ENCODE measurements at regions not wholly inside any gene's neighbourhood (a gene's known extent, or its start where the extent isn't known, plus 50 kb on each side); places are given as distances from the start of the nearest gene placed in this dataset.

- H3K4me3 ChIP-seq (ENCODE audit: extremely low read depth in 1 of 4, insufficient read depth in 2 of 4, low read depth in 3 of 4, low read length in 4 of 4), result no peak overlapping the region
- WGBS, 2 experiments (ENCODE audit: extremely low coverage in 1 of 2, insufficient coverage in 1 of 2, insufficient read length in 1 of 2, insufficient replicate concordance in 2 of 2, low coverage in 1 of 2, low lambda C conversion rate in 2 of 2, missing lambda C conversion rate in 1 of 2), result 68% methylated on average over 2 of the region's 2 CpGs; no CpG with 5 or more reads in 1 of the 2 experiments
- no peak overlapping the region for H3K4ac ChIP-seq (replicated peaks; ENCODE audit: insufficient read length, low read depth, low read length)
- no peaks in the 10 kb centered on the region for H3K79me2 ChIP-seq (ENCODE audit: control insufficient read depth in 1 of 2, insufficient read depth in 2 of 2, low read length in 2 of 2)
- no peak overlapping the region for H4K5ac ChIP-seq (ENCODE audit: insufficient read length, low read depth, low read length)
- no peak overlapping the region for H3K18ac ChIP-seq (ENCODE audit: extremely low read depth, low read length)
- H2BK15ac ChIP-seq (ENCODE audit: low read length), result no peak overlapping the region
- no peak overlapping the region for H2BK5ac ChIP-seq (ENCODE audit: low read depth, low read length)
- 0 out of 7 replicates have a peak, but pooled peaks cover 0 to 2% (median 0%) of the 10 kb centered on the region in 4 experiments for H3K4me1 ChIP-seq (replicated peaks in 1 of 4; ENCODE audit: control insufficient read depth in 3 of 4, insufficient read depth in 4 of 4, low read length in 3 of 4)
- H3K27me3 ChIP-seq (replicated peaks in 1 of 4; ENCODE audit: control insufficient read depth in 3 of 4, extremely low read depth in 1 of 4, insufficient read depth in 3 of 4, low read length in 3 of 4), result no peaks in the 10 kb centered on the region
- no peaks in the 10 kb centered on the region for H3K9me3 ChIP-seq (ENCODE audit: insufficient read depth in 2 of 2, low read depth in 1 of 2, low read length in 1 of 2)
- no peak overlapping the region for H3K4me2 ChIP-seq (ENCODE audit: insufficient read depth in 1 of 2, low read depth in 2 of 2, low read length in 2 of 2)
- H2BK20ac ChIP-seq (ENCODE audit: low read length), result no peak overlapping the region
- H3K23ac ChIP-seq (ENCODE audit: insufficient read length), result no peak overlapping the region
- no peak for FAIRE-seq
- H2BK12ac ChIP-seq (ENCODE audit: low read depth, low read length), result no peak overlapping the region
- H3K23me2 ChIP-seq (ENCODE audit: low read depth, low read length), result no peaks in the 10 kb centered on the region
- H3K9ac ChIP-seq (replicated peaks in 1 of 4; ENCODE audit: extremely low read depth in 1 of 4, low read depth in 3 of 4, low read length in 3 of 4), result no peak overlapping the region
- POLR2A ChIA-PET (ENCODE audit: partially characterized antibody), result no interaction called here
- H4K91ac ChIP-seq (replicated peaks; ENCODE audit: insufficient read length, low read length), result no peak overlapping the region
- H3K27ac ChIP-seq (ENCODE audit: low read depth, low read length), result no peak overlapping the region
- no peak overlapping the region for H2AFZ ChIP-seq (ENCODE audit: low read length)
- DNase-seq (ENCODE audit: low read depth in 1 of 2, low spot score in 2 of 2), result no peak
- no peak overlapping the region for H3K14ac ChIP-seq (ENCODE audit: insufficient read length)
- H3K36me3 ChIP-seq (ENCODE audit: control insufficient read depth in 2 of 4, insufficient read depth in 4 of 4, low read length in 3 of 4), result no peaks in the 10 kb centered on the region
- CTCF ChIA-PET (ENCODE audit: partially characterized antibody), result interaction anchor here (0.5 to 0.9 kb wide), 2 partner anchors 15 to 695 kb away, joined by 3 read pairs; no protein-coding TSS in a partner anchor
- H4K20me1 ChIP-seq (replicated peaks in 1 of 2; ENCODE audit: control insufficient read depth in 1 of 2, insufficient read depth in 2 of 2, low read length in 2 of 2), result no peaks in the 10 kb centered on the region
- no peak overlapping the region for H2AK5ac ChIP-seq (ENCODE audit: low read depth, low read length)
- no peak overlapping the region for H4K8ac ChIP-seq (ENCODE audit: extremely low read depth, insufficient read depth, low read length)
- H2BK120ac ChIP-seq (replicated peaks; ENCODE audit: low read depth, low read length), result no peak overlapping the region
- TF ChIP-seq SIN3A (conservative IDR thresholded peaks at IDR 0.05 in 1 of 2, IDR thresholded peaks at IDR 0.05 in 1 of 2; ENCODE audit: low read depth in 1 of 2, low read length in 2 of 2), result no peak
- no peak for TF ChIP-seq RXRA (IDR thresholded peaks at IDR 0.05; ENCODE audit: insufficient read depth, low read depth, low read length)
- no peak for TF ChIP-seq E2F6 (IDR thresholded peaks at IDR 0.05)
- no peak for TF ChIP-seq ASH2L (IDR thresholded peaks at IDR 0.05; ENCODE audit: low read length)
- TF ChIP-seq MAX (IDR thresholded peaks at IDR 0.05), result no peak
- TF ChIP-seq ATF2 (IDR thresholded peaks at IDR 0.05; ENCODE audit: low read length), result no peak
- TF ChIP-seq CEBPB (IDR thresholded peaks at IDR 0.05; ENCODE audit: low read depth, low read length), result no peak
- TF ChIP-seq CHD1 (IDR thresholded peaks at IDR 0.05; ENCODE audit: low read depth, low read length), result no peak
- no peak for TF ChIP-seq TBP (IDR thresholded peaks at IDR 0.05; ENCODE audit: low read depth, low read length)
- H3K79me1 ChIP-seq (ENCODE audit: low read depth, low read length), result no peaks in the 10 kb centered on the region
- no peak overlapping the region for H3K56ac ChIP-seq (replicated peaks; ENCODE audit: insufficient read length, low read depth, low read length)
Observed at GRCh38 chr1:178634445-178634844, 90.6 kb upstream of the RALGPS2 start.
